HG03354 (cell line): ENCODE measurements at regions not wholly inside any gene's neighbourhood (a gene's known extent, or its start where the extent isn't known, plus 50 kb on each side); places are given as distances from the start of the nearest gene placed in this dataset.
"Not testable (repeated sequence)": the region's sequence is repeated elsewhere in the genome, so short reads cannot be mapped to it uniquely, and the experiment has no call there.

Experiments used
- ATAC-seq: cut with Tn5 transposase; IDR thresholded peaks from one replicate; pipeline ENCODE4 v1.9.1; 2021; ENCODE audit warnings: mild to moderate bottlenecking; ENCODE audit not compliant: unreplicated experiment, poor library complexity, severe bottlenecking

DNA sequence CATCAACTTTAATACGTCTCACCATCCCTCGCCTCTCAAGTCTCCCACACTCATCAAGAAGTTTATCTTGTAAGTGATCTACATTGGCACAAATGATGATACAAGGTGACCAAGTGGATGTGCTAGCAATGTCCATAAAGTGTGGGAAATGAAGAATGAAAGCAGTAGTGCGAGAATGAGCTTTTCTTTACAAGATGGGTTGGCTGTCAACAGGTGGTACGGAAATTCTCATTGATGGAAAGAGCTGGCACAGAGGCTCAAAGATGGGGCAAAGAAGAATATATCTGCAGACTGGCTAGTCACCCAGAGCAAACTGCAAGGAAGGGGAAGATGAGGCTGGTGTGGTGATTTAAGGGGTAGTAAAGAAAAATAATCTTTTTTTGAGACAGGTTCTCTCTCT is 640.8 kb downstream of the MAT2B start:
- ATAC-seq: no peak

DNA sequence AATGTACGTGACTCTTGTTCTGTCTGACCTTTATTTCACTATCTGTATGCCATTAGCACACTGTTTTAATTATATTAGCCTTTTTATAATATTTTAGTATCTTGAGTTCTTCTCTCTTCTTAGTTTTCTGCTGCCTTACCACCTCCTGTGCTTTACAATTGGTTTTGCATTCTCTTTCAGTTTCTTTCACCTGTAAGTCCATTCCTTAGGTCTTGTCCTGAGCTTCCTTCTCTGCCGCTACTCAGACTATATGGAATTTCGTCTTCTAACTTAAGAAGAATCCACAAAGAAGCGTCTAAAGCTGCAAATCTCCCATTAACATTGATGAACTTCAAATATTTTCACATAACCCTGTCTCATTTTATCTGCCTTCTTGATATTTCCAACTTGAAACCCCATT is 642.9 kb downstream of the MAT2B start:
- ATAC-seq: no peak

GRCh38 chr5:164152539-164152938 is 647.1 kb downstream of the MAT2B start:
- not testable (repeated sequence) for ATAC-seq

DNA sequence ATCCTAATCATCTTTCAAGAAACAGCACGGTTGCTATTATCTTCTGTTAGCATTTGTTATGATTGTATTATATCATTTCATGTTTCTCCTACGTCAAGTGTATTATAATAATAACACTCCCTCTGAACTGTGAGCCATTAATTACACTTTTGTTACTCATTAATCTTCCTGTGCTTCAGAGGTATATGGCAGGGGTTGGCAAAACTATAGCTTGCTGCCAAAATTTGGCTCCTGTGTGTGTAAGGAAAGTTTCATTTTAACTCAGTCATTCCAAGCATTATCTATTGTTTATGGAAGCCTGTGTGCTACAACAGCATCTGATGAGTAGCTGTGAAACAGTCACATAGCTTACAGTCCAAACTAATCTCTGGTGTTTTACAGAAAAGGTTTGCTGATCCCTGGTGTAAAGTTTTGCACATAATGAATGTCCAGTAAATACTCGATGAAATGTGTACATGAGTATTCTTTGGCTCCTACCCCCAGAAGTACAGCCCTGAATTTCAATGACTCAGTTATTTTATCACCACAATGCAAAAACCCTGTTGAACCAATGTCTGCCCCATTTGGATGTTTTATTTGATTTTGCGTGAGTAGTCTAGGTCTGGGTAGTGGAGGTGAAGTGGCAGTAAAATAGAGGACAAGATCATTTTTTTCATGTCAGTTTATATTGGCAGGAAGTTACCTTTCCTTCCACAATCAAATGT is 648.2 kb downstream of the MAT2B start:
- ATAC-seq: no peak

- ATAC-seq: no peak
Observed at GRCh38 chr5:164170814-164171213, 665.4 kb downstream of the MAT2B start.

- ATAC-seq: no peak
Observed at GRCh38 chr5:164175083-164175482, 669.7 kb downstream of the MAT2B start.

DNA sequence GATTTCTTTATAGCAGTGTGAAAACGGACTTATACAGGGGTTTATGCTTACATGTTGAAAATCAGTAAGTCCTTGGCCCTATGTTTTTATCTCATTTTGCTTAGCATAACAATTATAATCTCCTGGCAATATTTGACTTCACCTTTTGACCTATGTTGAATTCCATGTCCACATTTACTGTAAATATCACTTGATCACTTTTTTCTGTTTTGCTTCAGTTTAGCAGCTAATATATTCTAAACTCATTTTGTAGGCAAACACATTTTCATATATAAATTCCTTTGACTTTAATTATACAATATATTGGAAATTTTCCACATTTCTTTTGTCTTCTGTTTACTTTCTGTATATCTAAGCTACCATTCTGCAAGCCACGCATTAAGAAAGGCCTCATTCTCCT is 674.0 kb downstream of the MAT2B start:
- ATAC-seq: no peak

DNA sequence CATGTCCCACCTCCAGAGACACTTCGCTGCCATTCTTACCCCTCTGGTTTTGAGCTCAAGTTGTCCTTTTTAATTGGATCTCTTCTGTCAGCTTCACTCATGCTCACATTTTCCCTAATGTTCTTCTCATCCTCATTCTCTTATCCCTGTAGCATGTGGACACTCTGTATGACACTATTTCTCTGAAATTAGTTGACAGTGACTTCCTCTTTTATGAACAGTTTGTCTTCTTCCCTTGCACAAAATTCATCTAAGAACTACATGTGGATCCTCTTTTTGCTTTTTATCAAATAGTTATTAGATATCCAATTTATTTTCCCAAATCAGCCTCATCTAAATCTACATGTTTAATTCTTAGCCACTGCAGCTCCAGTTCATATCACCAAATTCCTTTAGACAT is 676.2 kb downstream of the MAT2B start:
- ATAC-seq: no peak

DNA sequence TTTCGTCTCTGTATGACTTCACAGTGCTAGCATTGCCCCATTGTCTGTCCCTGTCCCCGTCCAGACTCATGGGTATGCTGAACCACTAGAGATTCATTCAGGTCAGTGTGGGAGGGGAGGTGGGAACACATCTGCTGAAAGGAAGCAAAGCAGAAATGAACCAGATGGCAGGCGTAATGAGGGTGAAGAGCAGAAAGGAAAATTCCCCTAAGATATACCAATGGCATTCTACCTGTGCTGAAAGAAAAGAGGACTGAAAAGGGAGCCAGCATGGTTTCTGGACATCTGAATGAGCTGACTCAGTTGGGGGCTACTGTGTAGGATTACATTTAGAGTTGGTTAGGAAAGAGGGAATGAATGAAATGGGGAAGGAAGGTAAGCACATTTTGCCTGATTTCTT is 678.7 kb downstream of the MAT2B start:
- ATAC-seq: no peak

DNA sequence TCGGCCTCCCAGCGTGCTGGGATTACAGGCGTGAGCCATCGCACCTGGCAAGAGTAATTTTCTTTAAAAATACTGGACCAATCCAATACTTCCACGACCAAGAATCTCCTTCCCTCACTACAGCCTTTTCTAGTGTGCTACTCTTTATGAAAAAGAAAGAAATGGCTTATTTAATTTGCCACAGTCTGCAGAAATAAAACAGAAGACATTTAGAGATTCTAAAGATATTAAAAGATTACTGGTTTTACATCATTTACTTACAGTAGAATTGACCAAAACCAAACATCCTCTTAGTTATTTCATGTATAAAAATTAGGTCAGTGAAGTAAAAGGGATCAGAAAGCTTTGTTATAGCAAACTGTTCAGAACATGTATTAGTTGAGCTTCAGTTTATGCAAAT is 679.6 kb downstream of the MAT2B start:
- no peak for ATAC-seq

DNA sequence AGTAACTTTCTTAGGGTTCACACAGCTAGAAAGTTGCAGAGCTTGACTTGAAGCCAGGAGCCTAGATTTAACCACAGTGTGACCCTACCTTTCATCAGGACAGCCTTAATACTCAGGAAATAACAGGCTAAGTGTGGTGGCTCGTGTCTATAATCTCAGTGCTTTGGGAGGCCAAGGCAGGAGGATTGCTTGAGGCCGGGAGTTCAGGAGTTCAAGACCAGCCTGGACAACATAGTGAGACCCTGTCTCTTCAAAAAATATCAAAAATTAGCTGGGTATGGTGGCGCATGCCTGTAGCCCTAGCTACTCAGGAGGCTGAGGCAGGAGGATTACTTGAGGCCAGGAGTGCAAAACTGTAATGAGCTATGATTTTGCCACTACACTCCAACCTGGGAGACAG is 681.1 kb downstream of the MAT2B start:
- ATAC-seq: no peak

DNA sequence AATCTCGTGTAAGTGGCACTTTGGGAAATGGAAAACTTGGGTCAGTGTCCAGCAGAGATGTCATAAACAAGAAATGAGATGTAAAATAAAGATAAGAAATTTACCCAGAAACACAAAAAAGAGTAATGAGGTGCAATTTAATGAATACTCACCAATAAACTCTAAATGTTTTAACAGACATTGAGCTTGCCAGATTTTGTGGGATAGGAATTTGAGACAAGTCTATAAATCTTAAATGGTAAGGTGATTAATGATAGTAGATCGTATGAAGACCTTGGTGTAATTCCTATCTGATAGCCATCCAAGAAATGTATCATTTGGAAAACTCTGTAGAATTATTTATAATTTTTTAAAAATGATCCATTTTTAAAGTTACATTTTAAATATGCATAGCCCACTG is 682.4 kb downstream of the MAT2B start:
- ATAC-seq: no peak

DNA sequence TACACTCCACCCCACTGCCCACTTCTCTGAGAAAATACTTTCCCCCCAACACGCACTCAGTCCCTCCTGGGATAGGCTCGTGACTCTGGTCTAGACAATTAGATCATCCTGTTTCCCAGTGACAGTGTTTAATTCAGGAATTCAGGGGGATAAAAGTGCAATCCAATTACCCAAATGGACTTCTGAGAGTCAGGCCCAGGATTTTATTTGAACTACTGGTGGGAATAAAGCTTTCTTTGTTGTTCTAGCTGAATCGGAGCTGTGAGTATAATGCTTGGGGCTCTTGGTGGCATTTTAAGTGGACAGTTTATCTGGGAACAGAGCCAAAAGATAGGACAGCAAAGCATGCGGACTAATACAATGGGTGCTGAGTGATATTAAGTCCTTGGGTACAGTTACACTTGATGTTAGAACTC is 683.3 kb downstream of the MAT2B start:
- no peak for ATAC-seq

- no peak for ATAC-seq
Observed at GRCh38 chr5:164191240-164191639, 685.8 kb downstream of the MAT2B start.

- ATAC-seq: no peak
Observed at GRCh38 chr5:164202338-164202737, 696.9 kb downstream of the MAT2B start.

- ATAC-seq: no peak
Observed at GRCh38 chr5:164203581-164204225, 698.3 kb downstream of the MAT2B start.

DNA sequence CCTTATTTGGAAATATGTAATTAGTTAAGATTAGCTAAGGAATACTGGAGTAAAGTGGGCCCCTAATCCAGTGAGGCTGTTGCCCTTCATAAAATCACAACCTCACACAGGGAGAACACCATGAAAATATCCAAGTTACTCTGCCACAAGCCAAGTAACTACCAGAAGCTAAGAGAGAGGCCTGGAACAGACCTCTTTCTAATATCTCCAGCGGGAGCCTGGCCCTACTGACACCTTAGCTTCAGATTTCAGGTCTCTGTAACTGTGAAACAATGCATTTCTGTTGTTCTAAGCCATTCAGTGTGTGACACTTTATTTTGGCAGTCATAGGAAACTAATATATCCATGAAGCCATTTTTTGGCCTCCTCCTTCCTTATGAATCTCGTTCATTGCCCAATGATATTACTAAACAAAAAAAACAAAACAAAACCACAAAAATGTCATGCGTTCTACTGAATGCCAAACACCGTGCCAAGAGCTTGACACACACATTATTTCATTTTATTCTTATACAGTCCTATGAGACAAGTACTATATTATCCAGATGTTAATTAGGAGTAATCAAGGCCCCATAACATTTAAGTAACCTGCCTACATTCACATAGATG is 699.0 kb downstream of the MAT2B start:
- no peak for ATAC-seq

- ATAC-seq: no peak
Observed at GRCh38 chr5:164206196-164206595, 700.8 kb downstream of the MAT2B start.

DNA sequence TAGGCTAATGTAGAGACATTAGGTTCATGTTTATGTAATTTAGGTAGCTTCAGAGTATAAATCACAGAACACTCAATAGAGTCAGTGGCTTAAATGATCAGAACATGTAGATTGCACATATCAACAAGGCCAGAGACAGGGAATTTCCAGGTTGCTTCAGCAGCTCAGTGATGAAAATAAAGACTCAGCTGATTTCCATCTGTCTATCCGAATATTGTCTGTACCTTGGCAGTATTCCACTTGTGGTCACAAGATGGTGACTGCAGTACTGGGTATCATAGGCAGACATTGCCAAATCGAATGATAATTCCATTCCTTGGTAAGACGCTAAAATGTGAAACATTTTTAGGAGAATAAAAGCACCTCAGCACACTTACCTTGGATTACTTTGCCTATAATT is 702.2 kb downstream of the MAT2B start:
- ATAC-seq: no peak

- no peak for ATAC-seq
Observed at GRCh38 chr5:164210491-164210890, 705.1 kb downstream of the MAT2B start.

DNA sequence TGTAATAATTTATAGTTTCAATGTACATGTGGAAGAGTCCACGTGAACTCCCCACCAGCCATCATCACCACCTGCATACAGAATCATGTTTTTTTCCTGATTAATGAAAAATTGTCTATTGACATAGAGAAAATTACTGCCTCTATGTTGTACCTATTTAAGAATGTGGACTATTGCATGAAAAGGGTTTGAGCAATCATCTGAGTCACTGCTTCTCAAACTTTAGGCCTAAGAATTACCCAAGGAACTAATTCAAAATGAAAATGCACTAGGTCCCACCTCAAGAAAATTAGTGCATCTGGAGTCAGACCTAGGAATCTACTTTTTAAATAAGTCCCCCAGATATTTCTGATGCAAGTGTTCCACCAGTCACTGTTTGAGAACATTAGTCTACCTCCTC is 709.3 kb downstream of the MAT2B start:
- ATAC-seq: no peak
